ENCODE measurements at regions not wholly inside any gene's neighbourhood (a gene's known extent, or its start where the extent isn't known, plus 50 kb on each side); places are given as distances from the start of the nearest gene placed in this dataset.

DNA sequence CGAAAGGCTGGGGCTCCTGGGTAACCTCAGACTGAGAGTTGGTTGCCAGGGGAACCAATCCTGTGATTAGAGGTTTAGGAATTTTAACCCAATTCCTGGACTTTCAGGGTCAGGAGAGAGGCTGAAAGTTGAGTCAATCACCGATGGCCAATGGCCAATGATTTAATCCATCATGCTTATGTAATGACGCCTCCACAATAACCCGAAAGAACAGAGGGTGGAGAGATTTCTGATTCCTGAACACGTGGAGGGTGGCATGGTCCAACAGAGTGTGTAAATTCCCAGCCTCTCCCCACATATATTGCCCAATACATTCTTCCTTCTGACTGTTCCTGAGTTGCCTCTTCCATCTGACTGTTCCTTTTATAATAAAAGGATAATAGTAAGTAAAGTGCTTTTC lies 137.2 kb upstream of the CBLB start:
- H3K4me2 ChIP-seq (ENCODE audit: low read depth, low read length, poor library complexity, severe bottlenecking), result no peak overlapping the region
- H3F3A ChIP-seq (ENCODE audit: low read depth), result no peaks in the 10 kb centered on the region
- no peak overlapping the region for H3K4me3 ChIP-seq (ENCODE audit: low read length, poor library complexity, severe bottlenecking)
- H3K9me3 ChIP-seq (ENCODE audit: insufficient read depth, low read depth, low read length), result no peaks in the 10 kb centered on the region
- H3K9ac ChIP-seq (ENCODE audit: low read depth, low read length, poor library complexity, severe bottlenecking), result no peak overlapping the region
- no peaks in the 10 kb centered on the region for H3K27me3 ChIP-seq (ENCODE audit: insufficient read depth, low read length, poor library complexity, severe bottlenecking)
- no peak overlapping the region for H2AFZ ChIP-seq (ENCODE audit: low read length)
- H3K9me2 ChIP-seq (replicated peaks; ENCODE audit: low read depth, low read length), result no peaks in the 10 kb centered on the region
- H3K79me2 ChIP-seq (ENCODE audit: insufficient read depth, low read length), result no peaks in the 10 kb centered on the region
- no peaks in the 10 kb centered on the region for H3K36me3 ChIP-seq (ENCODE audit: insufficient read depth, low read length)
- TF ChIP-seq, protein P1, sequence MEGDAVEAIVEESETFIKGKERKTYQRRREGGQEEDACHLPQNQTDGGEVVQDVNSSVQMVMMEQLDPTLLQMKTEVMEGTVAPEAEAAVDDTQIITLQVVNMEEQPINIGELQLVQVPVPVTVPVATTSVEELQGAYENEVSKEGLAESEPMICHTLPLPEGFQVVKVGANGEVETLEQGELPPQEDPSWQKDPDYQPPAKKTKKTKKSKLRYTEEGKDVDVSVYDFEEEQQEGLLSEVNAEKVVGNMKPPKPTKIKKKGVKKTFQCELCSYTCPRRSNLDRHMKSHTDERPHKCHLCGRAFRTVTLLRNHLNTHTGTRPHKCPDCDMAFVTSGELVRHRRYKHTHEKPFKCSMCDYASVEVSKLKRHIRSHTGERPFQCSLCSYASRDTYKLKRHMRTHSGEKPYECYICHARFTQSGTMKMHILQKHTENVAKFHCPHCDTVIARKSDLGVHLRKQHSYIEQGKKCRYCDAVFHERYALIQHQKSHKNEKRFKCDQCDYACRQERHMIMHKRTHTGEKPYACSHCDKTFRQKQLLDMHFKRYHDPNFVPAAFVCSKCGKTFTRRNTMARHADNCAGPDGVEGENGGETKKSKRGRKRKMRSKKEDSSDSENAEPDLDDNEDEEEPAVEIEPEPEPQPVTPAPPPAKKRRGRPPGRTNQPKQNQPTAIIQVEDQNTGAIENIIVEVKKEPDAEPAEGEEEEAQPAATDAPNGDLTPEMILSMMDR (conservative IDR thresholded peaks at IDR 0.05; ENCODE audit: low read length), result no peak
- TF ChIP-seq EZH2phosphoT487 (IDR thresholded peaks at IDR 0.05; ENCODE audit: borderline replicate concordance), result no peak
- no peaks in the 10 kb centered on the region for H3K4me1 ChIP-seq (ENCODE audit: insufficient read depth, low read length, poor library complexity, severe bottlenecking)
- H4K20me1 ChIP-seq (ENCODE audit: insufficient read depth, low read length, poor library complexity, severe bottlenecking), result no peaks in the 10 kb centered on the region

DNA sequence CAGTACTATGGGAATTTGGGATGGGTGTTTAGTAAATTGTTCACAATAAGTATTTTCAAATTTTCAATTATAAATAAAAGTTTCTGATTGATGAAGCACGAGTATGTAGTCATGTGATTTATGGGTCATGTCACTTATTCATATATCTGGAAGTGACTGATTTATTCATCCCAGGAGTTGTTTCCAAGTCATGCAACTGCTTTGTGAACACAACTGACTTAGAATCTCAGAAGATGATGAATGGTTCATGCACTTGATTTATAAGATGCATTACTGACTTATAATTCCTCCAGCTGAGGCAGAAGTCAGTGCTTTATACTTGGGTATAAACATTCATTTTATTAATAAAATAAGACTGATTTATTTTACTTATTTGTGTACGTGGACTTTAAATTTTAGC lies 137.8 kb upstream of the CBLB start:
- TF ChIP-seq, protein P1 (conservative IDR thresholded peaks at IDR 0.05; ENCODE audit: low read length), result no peak
- no peak for TF ChIP-seq EZH2phosphoT487 (IDR thresholded peaks at IDR 0.05; ENCODE audit: borderline replicate concordance)
- Histone ChIP-seq H3K4me3 (ENCODE audit: low read length, poor library complexity, severe bottlenecking) (no peak overlapping the region), H3K9me2 (replicated peaks; ENCODE audit: low read depth, low read length) (no peaks in the 10 kb centered on the region), H3K9me3 (ENCODE audit: insufficient read depth, low read depth, low read length) (no peaks in the 10 kb centered on the region), H3K27me3 (ENCODE audit: insufficient read depth, low read length, poor library complexity, severe bottlenecking) (no peaks in the 10 kb centered on the region), H4K20me1 (ENCODE audit: insufficient read depth, low read length, poor library complexity, severe bottlenecking) (no peaks in the 10 kb centered on the region), H3K4me2 (ENCODE audit: low read depth, low read length, poor library complexity, severe bottlenecking) (no peak overlapping the region), H2AFZ (ENCODE audit: low read length) (no peak overlapping the region), H3K79me2 (ENCODE audit: insufficient read depth, low read length) (no peaks in the 10 kb centered on the region), H3K36me3 (ENCODE audit: insufficient read depth, low read length) (no peaks in the 10 kb centered on the region), H3F3A (ENCODE audit: low read depth) (no peaks in the 10 kb centered on the region), H3K4me1 (ENCODE audit: insufficient read depth, low read length, poor library complexity, severe bottlenecking) (no peaks in the 10 kb centered on the region), H3K9ac (ENCODE audit: low read depth, low read length, poor library complexity, severe bottlenecking) (no peak overlapping the region)

DNA sequence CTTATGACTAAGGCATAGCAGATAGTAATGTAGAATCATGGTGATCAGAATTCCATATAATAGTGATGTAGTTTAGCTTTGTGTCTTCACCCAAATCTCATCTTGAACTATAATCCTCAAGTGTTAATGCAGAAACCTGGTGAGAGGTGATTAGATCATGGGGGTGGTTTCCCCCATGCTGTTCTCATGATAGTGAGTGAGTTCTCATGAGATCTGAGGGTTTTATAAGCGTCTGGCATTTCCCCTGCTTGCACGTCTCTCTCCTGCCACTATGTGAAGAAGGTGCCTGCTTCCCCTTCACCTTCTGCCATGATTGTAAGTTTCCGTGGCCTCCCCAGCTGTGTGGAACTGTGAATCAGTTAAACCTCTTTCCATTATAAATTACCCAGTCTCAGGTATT lies 138.7 kb upstream of the CBLB start:
- no peak overlapping the region for H3K4me2 ChIP-seq (ENCODE audit: low read depth, low read length, poor library complexity, severe bottlenecking)
- no peak overlapping the region for H2AFZ ChIP-seq (ENCODE audit: low read length)
- H3K4me3 ChIP-seq (ENCODE audit: low read length, poor library complexity, severe bottlenecking), result no peak overlapping the region
- TF ChIP-seq, protein P1 (conservative IDR thresholded peaks at IDR 0.05; ENCODE audit: low read length), result no peak
- TF ChIP-seq EZH2phosphoT487 (IDR thresholded peaks at IDR 0.05; ENCODE audit: borderline replicate concordance), result no peak
- no peaks in the 10 kb centered on the region for H3K9me2 ChIP-seq (replicated peaks; ENCODE audit: low read depth, low read length)
- no peaks in the 10 kb centered on the region for H4K20me1 ChIP-seq (ENCODE audit: insufficient read depth, low read length, poor library complexity, severe bottlenecking)
- H3K9me3 ChIP-seq (ENCODE audit: insufficient read depth, low read depth, low read length), result no peaks in the 10 kb centered on the region
- no peaks in the 10 kb centered on the region for H3F3A ChIP-seq (ENCODE audit: low read depth)
- no peaks in the 10 kb centered on the region for H3K27me3 ChIP-seq (ENCODE audit: insufficient read depth, low read length, poor library complexity, severe bottlenecking)
- H3K4me1 ChIP-seq (ENCODE audit: insufficient read depth, low read length, poor library complexity, severe bottlenecking), result no peaks in the 10 kb centered on the region
- H3K79me2 ChIP-seq (ENCODE audit: insufficient read depth, low read length), result no peaks in the 10 kb centered on the region
- no peak overlapping the region for H3K9ac ChIP-seq (ENCODE audit: low read depth, low read length, poor library complexity, severe bottlenecking)
- no peaks in the 10 kb centered on the region for H3K36me3 ChIP-seq (ENCODE audit: insufficient read depth, low read length)
